ENCODE measurements at regions not wholly inside any gene's neighbourhood (a gene's known extent, or its start where the extent isn't known, plus 50 kb on each side); places are given as distances from the start of the nearest gene placed in this dataset.

DNA sequence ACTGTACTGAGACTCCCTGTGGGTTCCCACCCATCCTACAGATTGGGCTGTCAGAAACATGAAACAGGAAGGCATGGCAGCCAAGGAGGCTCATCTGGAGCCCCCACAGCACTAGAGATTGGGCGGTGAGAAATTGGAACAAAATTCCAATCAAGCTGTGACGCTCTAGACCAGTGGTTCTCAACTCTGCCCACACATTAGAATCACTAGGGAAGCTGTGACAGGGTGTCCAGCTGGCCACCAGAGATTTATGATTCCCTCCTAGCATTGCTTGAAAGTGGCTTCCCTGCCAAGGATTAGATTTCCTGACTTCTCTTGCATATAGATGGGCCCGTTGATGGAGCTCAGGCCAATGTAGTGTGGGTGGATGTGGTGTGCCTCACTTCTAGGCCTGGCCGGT lies 187.5 kb upstream of the ZC3H12A start:
- no peaks in the 10 kb centered on the region for H3K36me3 ChIP-seq (ENCODE audit: control insufficient read depth, insufficient read depth, low read length)
- ChIA-PET CTCF (no interaction called here), POLR2A (no interaction called here)
- TF ChIP-seq, protein P1, sequence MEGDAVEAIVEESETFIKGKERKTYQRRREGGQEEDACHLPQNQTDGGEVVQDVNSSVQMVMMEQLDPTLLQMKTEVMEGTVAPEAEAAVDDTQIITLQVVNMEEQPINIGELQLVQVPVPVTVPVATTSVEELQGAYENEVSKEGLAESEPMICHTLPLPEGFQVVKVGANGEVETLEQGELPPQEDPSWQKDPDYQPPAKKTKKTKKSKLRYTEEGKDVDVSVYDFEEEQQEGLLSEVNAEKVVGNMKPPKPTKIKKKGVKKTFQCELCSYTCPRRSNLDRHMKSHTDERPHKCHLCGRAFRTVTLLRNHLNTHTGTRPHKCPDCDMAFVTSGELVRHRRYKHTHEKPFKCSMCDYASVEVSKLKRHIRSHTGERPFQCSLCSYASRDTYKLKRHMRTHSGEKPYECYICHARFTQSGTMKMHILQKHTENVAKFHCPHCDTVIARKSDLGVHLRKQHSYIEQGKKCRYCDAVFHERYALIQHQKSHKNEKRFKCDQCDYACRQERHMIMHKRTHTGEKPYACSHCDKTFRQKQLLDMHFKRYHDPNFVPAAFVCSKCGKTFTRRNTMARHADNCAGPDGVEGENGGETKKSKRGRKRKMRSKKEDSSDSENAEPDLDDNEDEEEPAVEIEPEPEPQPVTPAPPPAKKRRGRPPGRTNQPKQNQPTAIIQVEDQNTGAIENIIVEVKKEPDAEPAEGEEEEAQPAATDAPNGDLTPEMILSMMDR (IDR thresholded peaks at IDR 0.05; ENCODE audit: insufficient read depth, low read depth, low read length), result no peak
- H3K4me3 ChIP-seq (ENCODE audit: low read depth, low read length), result no peak overlapping the region
- no peaks in the 10 kb centered on the region for H3K27me3 ChIP-seq (ENCODE audit: control insufficient read depth, insufficient read depth, low read length)
- DNase-seq (ENCODE audit: low read depth), result no peak

DNA sequence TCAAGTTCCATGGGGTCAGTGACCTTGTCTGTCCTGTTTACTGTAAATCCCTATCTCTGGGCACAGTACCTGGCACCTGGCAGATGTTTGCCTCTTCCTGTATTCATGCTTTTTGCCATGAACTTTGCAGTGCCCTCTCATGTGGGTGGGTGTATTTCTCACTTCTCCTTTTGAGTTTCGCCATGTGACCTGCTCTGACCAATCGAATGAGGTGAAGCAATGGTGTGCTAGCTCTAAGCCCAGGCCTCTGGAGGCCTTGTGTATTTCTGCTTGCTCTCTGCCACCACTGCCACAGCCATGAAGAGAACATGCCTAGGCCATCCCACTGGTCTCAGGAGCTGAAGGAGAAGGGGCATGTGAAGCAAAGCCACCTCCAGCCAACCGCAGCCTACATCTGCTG lies 185.5 kb upstream of the ZC3H12A start:
- ChIA-PET CTCF (no interaction called here), POLR2A (no interaction called here)

DNA sequence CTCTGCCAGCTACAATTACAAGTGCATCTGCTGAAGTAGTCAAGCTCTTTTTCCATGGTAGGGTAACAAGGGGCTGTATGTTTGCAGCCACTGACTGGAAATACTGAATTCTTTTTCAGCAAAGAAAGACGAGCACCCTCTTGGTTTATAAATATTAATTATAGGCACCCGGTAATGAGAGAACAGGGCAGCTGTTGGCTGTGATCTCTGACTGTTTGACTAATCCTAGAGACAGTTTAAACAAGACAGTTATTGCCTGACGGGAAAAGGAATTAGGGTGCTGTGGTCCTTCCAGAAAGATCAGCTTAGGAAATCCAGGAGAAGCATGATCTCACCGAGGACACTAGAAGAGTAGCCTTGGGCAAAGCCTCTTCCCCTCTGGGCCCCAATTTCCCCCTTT lies 183.7 kb upstream of the ZC3H12A start:
- Histone ChIP-seq H3K27me3 (ENCODE audit: control insufficient read depth, insufficient read depth, low read length) (no peaks in the 10 kb centered on the region), H3K36me3 (ENCODE audit: control insufficient read depth, insufficient read depth, low read length) (no peaks in the 10 kb centered on the region), H3K4me3 (ENCODE audit: low read depth, low read length) (no peak overlapping the region)
- ChIA-PET POLR2A (no interaction called here), CTCF (no interaction called here)
- TF ChIP-seq, protein P1 (IDR thresholded peaks at IDR 0.05; ENCODE audit: insufficient read depth, low read depth, low read length), result no peak
- no peak for DNase-seq (ENCODE audit: low read depth)

More for the DNA sequence above, 185.5 kb upstream of the ZC3H12A start:
- TF ChIP-seq, protein P1 (IDR thresholded peaks at IDR 0.05; ENCODE audit: insufficient read depth, low read depth, low read length), result no peak
- Histone ChIP-seq H3K27me3 (ENCODE audit: control insufficient read depth, insufficient read depth, low read length) (no peaks in the 10 kb centered on the region), H3K36me3 (ENCODE audit: control insufficient read depth, insufficient read depth, low read length) (no peaks in the 10 kb centered on the region), H3K4me3 (ENCODE audit: low read depth, low read length) (no peak overlapping the region)
- DNase-seq (ENCODE audit: low read depth), result no peak

DNA sequence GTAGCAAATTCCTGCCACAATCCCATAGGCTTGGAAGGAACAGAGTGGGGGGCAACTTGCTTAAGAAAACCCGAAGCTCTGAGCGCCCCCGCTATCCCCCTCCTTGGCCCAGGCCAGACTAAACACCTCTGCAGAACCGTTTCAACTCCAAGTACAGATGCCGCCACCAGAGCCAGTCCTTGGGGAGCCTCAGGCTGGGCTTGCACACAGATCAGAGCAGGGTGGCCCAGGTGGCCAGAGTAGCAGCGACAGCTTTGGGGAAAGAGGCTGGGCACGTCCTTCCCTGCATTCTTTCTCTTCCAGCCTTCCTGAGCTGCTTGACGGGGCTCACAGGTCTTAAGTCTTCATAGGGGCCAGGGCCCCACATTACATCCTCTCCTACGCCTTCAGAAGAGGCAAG lies 181.6 kb upstream of the ZC3H12A start:
- Histone ChIP-seq H3K27me3 (ENCODE audit: control insufficient read depth, insufficient read depth, low read length) (no peaks in the 10 kb centered on the region), H3K4me3 (ENCODE audit: low read depth, low read length) (no peak overlapping the region), H3K36me3 (ENCODE audit: control insufficient read depth, insufficient read depth, low read length) (no peaks in the 10 kb centered on the region)
- ChIA-PET CTCF (no interaction called here), POLR2A (no interaction called here)
- DNase-seq (ENCODE audit: low read depth), result no peak
- TF ChIP-seq, protein P1 (IDR thresholded peaks at IDR 0.05; ENCODE audit: insufficient read depth, low read depth, low read length), result no peak

DNA sequence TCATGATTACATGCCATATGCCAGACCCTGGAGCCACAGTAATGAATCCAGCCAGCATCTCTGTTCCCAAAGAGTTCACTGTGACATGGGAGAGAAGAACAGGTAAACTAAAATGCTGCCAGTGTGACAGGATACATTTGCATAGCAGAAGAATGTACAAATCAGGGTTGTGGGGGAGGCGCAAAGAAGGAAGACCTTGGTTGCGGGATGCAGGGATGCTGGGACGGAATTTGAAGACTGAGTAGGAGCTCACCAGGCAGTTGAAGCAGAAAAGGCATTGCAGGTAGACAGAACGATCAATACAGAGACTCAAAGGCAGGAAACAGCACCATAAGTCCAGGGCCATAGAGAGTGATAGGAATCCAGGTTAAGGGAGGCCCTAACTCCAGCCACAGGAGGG lies 180.3 kb upstream of the ZC3H12A start:
- TF ChIP-seq, protein P1 (IDR thresholded peaks at IDR 0.05; ENCODE audit: insufficient read depth, low read depth, low read length), result no peak
- Histone ChIP-seq H3K36me3 (ENCODE audit: control insufficient read depth, insufficient read depth, low read length) (no peaks in the 10 kb centered on the region), H3K4me3 (ENCODE audit: low read depth, low read length) (no peak overlapping the region), H3K27me3 (ENCODE audit: control insufficient read depth, insufficient read depth, low read length) (no peaks in the 10 kb centered on the region)
- ChIA-PET CTCF (no interaction called here), POLR2A (no interaction called here)
- DNase-seq (ENCODE audit: low read depth), result no peak
